HG02973 (cell line): ENCODE measurements at regions not wholly inside any gene's neighbourhood (a gene's known extent, or its start where the extent isn't known, plus 50 kb on each side); places are given as distances from the start of the nearest gene placed in this dataset.

Experiments
- ATAC-seq: cut with Tn5 transposase; IDR thresholded peaks from one replicate; pipeline ENCODE4 v1.9.1; 2021; ENCODE audit warnings: moderate library complexity; ENCODE audit not compliant: unreplicated experiment

DNA sequence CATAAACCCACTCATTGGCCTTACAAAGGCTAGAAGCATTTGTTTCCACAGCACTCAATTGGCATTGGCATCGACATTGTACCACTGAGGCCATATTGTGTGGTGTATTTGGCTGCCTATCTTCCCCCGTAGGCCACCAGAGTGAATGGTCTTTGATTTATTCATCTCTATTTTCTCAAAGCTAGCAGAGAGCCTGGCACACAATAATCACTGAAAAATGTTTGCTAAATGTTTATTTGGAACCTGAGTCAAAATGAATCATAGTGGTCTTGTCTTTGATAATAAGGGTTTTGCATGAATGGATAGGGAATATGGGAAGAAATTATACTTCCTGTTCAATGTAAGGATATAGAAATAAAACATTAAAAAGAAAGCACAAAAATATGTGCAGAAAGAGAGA, 107.3 kb upstream of the SLC8A1 start:
- ATAC-seq = no peak

DNA sequence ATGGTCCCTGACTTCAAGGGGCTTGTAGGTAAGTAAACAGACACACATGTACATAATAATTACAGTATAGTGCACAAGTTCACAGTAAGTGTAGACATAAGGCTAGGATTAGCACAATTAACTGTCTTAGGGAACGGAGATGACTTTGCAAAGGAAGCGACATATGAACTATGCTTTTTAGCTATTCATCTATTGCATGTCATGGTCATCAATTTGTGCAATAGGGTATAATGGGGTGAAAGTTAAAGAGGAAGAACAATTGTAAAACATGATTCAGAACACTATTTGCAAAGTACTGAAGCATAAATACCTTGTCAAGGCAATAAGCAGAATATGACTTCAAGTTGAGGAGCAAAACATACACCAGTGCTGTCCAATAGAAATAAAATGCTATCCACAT, 112.3 kb upstream of the SLC8A1 start:
- no peak for ATAC-seq

DNA sequence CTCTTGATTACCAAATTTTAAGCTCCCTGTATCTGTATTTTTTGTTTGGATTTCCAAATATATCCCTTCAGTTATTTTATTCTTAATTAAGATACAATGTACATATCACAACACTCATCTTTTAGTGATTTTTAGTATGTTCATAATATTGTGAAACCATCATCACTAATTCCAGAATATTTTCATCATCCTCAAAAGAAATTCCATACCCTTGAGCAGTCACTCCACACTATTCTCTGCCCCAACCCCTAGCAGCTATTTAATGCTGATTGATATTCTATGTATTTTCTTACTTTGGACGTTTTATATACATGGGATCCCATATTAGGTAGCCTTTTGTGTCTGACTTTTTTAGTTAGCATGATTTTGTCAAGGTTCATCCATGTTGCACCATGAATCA, 127.4 kb upstream of the SLC8A1 start:
- no peak for ATAC-seq

DNA sequence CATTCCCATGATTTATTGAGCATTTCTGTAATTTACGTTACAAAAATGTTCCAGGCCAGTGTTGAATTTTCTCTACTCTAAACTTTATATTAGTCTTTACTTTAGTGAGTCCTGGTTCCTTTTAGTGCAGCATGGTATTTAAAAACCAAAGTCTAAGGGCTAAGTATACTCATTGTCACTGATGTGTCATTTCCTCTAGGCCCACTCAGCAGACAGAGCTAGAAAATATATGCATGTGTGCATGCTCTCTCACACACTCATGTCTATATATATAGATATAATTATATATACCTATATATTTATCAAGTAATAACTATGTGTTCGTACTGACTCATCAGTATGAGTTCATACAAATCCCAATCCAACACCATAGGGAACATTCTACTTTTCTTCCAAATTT, 132.5 kb upstream of the SLC8A1 start:
- ATAC-seq = no peak

DNA sequence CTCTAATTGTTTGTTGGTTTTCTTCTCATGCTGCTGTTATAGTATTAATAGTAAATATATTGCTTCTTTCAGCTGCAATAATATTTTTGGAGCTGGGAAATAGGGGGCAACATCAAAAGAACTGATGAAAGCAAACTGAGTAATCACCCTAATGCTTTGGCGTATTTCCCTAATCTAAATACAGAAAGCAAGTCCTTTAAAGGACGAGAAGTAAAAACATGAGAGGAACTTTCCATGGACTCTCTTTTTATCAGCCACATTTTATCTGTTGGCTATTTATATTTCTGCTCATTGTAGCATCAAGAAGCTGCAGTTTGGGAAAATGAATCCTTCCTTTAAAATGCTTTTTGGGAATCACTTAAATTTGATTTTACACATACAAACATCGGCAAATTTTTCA, 139.9 kb upstream of the SLC8A1 start:
- no peak for ATAC-seq

DNA sequence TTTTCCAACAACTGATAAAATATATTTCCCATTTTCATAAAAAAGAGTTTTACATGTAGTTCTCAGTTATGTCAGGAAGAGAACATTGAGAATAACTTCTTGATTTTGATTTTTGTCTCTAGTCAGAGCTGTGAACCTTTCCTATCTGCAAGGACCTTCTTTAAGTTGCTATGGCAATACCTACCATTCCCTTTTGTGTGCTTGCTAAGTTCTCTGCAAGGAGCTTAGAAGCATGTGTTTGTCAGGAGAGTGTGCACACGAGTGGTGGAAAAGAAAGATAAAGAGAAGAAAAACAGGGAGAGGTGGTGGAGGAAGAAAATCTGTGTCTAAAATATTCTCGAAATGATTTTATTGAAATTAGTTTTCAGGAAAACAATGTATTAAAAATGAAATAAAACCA, 140.3 kb upstream of the SLC8A1 start:
- no peak for ATAC-seq

DNA sequence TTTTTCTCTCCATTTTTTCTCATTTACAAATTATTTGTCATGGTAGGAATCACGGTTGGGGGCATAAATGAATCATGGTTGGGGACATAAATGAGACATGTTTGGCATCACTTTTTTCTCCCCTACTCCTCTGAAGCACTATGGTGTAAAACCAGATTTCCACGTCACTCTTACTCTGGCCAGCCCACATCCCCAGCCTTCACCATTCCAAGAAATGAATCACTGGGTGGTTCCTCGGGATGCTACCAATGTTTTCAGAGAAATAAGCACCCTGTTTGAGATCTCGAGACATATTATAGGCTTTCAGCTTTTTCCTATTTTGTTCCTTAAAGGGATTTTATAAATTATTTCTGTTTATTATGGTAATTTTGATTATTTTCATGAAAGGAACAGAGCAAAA, 155.0 kb upstream of the SLC8A1 start:
- ATAC-seq = no peak

DNA sequence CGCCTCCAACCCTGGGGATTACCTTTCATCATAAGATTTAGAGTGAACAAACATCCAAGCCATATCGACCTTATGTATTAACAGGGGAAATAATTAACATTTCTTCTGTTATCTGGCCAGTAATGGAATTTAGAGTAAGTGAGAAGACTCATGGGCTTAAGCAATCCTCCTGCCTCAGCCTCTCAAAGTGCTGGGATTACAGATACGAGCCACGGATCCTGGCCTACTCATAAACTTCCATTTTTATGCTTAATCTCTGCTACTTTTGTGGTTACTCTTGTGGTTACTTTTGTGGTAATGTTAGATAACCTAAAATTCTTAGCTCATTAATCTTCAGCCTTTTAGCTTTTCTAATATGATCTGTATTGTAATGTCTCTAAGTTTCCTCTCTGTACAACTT, 159.3 kb upstream of the SLC8A1 start:
- no peak for ATAC-seq

DNA sequence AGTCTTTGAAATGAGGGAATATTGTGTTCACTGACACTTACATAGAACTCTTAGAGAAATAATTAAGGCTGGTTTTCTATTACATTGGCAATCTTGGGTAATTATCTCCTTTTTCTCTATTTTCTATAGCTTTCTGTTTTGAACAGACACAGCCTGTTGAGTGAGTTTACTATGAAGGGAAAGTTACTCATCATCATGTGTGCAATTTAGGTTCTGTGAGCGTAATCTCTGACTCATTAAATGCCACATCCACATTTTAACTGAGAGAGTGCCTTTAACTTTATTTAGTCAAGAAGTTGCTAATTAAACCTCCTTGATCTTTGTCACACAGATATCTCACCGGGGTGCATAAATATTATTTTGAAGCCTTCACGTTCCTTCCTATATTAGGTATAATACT, 174.0 kb upstream of the SLC8A1 start:
- no peak for ATAC-seq

DNA sequence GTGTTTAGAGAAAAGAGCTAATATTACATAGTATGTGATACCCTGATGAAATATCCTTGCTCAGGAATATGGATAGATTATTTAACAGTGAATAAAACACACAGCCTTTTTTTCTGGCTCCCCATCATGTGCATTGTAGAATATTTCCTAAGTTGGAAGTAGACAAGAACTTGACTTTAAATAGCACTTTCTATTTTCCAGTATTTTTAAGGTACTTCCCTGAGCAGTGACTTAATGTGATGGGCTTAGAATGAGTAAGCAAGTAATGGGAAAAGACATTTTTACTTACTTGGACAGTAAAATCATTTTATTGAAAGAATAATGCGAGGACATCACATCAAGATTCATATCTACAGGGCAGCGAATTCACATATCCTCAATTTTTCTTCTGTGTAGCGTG, 176.7 kb upstream of the SLC8A1 start:
- no peak for ATAC-seq

DNA sequence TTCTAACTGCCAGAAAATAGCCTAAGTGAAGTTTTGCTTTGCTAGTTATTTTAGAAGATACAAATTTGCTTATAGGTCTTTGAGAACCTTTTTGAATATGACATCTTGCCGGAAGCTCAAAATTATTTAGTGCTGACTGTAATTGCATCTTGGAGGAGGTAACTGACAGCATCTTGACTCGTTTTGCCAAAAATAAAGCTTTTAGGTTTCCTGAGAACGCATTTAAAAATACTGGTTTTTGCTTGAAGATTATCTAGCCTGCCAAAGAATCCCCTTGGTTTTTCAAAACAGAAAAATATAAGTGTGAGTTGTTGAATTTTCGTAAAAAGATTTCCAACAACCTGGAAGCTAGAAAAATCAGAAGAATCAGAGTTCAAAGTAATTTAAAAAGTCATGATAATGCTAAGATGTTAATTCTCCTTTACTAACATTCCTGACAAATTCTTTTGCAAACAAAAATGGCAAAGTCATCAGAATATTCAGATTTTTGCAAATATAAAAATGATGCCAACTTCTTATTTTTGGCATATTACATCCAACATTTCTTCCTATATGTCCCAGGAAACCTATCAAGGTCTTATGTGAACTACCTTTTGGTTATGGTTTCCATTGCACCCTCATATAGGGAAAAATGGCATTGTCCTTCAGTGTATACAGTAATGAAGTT, 178.0 kb upstream of the SLC8A1 start:
- ATAC-seq = no peak

DNA sequence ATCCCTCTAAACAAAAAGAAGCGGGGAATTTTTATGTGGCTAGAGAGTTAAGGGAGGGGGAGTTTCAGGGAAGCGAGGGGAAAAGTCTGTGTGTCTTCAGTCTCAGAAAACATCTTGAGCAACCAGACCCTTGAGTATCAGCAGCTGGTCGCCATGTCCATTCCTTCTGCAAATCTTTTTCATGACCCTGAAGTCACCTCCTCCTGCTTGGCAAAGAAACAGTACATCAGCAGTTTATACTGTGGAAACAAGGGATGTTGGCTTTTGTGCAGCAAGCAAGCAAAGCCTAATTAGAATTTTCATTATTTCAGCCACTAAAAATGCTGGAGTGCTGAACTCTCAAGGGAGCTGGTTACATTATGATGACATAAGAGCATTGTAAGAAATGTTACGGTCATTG, 187.4 kb upstream of the SLC8A1 start:
- ATAC-seq = no peak

DNA sequence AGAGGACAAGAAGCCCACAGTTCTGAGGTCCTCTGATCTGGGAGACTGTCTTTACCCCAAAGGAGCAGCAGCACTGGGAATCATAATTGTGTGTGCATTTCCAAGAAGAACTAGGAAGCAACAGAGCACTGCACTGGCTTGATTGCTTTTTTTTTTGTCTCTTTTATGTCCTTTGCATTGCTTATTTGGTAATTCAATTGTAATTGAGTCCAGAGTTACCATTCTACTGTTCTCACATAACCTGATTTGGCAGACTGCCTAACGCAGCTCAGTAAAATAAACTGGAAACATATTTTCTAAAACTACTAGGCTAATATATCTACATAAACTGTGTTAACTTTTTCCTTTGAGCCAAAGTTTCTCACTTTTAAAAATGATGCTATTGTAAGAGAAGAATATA, 190.3 kb upstream of the SLC8A1 start:
- no peak for ATAC-seq

DNA sequence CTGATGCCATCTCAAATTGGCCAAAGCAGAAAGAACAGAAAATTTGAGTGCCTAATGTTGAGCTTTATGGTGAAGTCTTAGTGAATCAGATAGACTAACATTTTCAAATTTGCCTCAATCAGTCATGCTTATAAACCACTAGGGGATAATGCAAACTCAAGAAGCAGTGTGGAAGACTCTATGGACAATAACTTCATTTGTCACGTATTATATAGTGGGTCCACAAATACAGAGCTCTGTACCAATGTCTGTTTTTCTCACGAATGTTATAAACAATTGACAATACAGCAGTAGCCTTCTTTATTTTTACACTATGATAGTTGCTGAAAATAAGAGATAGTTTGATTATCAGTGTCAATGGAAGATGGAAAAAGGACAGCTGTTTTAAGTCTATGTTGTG, 190.8 kb upstream of the SLC8A1 start:
- no peak for ATAC-seq

DNA sequence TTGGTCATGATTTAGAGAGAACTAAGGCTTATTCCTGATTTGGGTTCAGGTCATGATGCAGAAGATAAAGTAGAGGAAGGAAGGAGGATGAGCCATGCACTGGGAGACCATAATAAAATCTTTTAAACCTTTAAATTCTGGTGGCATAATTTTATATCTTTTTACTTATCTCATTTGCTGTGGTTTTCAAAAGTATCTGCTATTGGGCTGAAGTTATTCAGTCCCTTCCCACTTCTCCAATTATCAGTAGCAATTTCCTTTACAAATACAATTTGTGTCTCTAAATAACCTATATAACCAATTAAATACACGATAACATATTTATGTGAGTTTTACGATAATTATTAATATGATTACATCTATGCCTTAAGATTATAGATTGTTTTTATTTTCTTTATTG, 194.8 kb upstream of the SLC8A1 start:
- ATAC-seq = no peak

DNA sequence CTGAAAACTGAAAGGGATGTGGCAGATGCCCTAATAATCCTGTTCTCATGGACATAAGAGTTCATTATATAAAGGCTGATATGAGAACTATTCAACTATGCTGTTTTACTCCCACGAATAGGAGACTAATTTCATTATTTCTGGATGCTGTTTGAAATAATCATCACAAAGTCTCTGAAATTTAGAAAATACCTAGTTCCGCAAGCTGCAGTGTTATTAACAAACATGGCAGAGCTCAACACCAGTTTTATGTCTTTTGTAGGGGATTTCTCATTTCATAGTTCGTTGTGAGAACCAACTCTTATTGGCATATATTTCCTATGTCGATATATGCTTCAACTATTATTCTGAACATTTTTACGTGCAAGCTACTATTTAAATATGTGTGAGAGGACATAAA, 200.3 kb upstream of the SLC8A1 start:
- ATAC-seq = no peak

DNA sequence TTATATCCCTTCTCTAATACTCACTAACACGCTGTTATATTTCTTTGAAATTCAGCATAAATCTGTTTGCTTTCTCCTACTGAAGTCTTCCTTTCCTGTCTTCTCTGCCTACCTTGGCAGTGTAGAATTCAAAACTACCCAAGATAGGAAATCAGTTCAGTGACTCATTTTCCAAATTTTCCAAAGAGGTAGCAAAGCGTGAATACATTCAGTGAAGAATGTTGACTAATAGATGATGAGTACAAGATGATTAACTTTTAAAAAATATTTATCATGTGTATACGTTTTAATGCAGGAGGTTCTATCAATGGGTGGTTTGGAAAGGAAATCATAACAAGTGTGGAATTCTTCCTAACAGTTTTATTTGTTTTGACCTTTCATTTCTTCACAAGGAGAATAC, 201.9 kb upstream of the SLC8A1 start:
- no peak for ATAC-seq

DNA sequence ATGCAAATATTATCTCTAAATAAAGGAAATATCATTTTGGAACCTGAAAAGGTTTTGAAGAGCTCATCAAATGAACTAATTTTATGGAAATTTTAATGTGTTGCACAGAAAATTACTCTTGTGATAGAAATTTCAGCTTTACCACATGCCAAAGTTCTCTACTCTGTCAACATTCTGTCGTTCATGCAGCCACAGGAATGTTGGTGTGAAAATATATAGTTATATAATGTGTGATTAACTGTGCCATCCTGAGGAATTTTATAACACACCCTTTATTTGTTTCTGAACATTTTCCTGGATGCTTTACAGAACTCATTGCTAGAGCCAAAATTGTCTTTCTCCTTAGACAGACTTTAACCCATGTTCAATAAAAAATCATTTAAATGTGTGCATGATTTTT, 202.5 kb upstream of the SLC8A1 start:
- no peak for ATAC-seq

DNA sequence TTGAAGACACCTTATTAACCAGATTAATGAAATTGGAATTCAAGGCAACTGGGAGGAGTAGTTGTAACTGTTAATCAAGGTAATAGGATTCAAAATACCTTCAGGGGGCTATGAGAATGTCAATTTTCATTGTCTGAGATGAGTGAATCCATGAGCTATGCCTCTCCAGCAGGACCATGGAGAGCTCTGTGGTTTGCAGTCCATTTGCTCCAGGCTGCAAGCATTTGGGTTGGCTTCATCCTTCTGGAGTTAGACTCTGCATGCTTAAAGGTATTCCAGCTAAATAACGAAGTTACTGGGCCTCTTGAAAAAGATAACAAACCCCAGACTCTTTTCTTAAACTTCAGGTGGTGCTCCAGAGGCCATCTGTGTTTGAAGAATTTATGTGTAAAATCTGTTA, 207.1 kb upstream of the SLC8A1 start:
- ATAC-seq = no peak

DNA sequence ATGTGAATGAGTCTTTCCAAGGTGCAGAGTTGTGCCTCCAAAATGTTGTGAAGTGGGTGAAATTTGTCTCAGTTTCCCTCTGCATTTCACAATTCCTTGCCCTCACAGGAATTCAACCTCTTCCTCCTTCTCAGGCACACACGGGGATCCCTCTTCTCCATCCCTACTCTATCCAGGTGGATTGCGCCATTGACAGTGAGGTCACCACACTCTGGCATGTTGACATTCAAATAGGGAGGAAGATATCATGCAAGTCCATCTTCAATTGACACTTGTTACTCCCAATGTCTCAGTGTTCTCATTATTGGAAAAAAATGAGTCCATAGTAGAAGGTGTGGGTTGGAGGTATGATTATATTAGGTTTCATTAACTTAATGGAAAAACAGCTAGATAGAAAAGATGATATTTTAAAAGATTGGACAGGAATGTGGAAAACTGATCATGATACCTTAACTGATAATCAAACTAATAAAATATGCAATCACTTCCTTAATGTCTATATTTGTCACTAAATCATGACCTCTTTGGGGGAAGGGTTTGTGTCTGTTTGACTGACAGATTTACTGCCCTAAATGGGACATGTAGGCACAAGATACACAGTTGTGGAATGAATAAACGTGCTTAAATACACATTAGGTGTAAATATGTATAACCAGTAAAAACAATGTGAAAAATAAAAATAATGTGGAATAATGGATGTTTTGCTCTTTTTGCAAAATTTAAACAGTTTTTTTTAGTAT, 213.8 kb upstream of the SLC8A1 start:
- ATAC-seq = no peak

DNA sequence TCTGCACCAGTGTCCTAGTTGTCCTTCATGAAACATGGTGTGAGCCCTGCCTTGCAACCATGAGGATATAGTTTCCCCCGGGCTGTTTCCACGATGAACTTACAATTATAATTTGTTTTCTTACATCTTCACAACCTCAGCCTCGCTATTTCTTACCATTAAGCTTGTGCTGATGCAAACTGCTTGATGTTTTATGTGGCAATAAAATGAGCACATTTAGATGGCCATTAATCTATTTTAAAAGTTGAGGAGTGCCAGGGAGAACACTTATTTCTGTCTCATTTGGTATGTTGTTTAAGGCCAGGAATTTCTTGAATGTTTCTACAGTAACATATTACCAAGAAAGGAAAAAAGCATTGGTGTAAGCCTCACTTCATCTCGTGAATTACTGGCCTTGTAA, 214.5 kb upstream of the SLC8A1 start:
- ATAC-seq = no peak

DNA sequence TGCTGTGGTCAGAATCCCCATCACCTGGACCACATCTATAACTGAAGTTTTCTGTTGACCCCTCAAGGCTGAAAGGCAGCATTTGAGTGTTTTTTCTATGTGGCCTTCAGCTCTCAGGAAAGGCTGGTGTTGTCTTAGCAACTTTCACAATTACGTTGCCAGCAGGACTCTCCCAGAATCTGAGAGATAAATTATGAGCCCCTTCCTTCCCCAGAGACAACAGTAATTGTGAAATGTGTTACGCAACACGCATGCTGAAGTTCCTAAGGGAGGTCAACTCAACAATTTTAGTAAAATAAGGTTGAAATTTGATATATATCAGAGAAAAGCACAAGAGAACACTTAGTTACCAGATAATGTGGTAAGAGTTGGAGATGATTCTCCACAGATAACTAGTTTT, 216.5 kb upstream of the SLC8A1 start:
- no peak for ATAC-seq
